ENCODE measurements at regions not wholly inside any gene's neighbourhood (a gene's known extent, or its start where the extent isn't known, plus 50 kb on each side); places are given as distances from the start of the nearest gene placed in this dataset.

GRCh38 chr10:100621360-100622205, 85.8 kb downstream of the HIF1AN start:
- TF ChIP-seq RBFOX2 (IDR thresholded peaks at IDR 0.05; ENCODE audit: low read depth, low read length) (no peak), POLR2A (IDR thresholded peaks at IDR 0.05; ENCODE audit: insufficient read depth in 1 of 2, low read depth in 2 of 2, low read length in 2 of 2) (no peak), RFX5 (IDR thresholded peaks at IDR 0.05; ENCODE audit: low read depth, low read length) (no peak), FOXO4 (CRISPR knock-in tag; conservative IDR thresholded peaks at IDR 0.05) (no peak), SIN3A (IDR thresholded peaks at IDR 0.05; ENCODE audit: borderline replicate concordance, low read depth, low read length) (no peak), ZFX (CRISPR knock-in tag; IDR thresholded peaks at IDR 0.05; ENCODE audit: low read depth) (no peak), ATRX (CRISPR knock-in tag; IDR thresholded peaks at IDR 0.05; ENCODE audit: borderline replicate concordance) (no peak), ZNF703 (CRISPR knock-in tag; IDR thresholded peaks at IDR 0.05; ENCODE audit: borderline replicate concordance) (no peak), TEAD3 (CRISPR knock-in tag; optimal IDR thresholded peaks at IDR 0.05; ENCODE audit: borderline replicate concordance) (no peak), BATF2 (CRISPR knock-in tag; IDR thresholded peaks at IDR 0.05) (no peak), ARNT (IDR thresholded peaks at IDR 0.05) (no peak), PRDM15 (CRISPR knock-in tag; IDR thresholded peaks at IDR 0.05) (no peak)

Measured in HepG2 (cell line).